K562 (cell line): ENCODE measurements at regions not wholly inside any gene's neighbourhood (a gene's known extent, or its start where the extent isn't known, plus 50 kb on each side); places are given as distances from the start of the nearest gene placed in this dataset.

Experiments
- E4F1 ChIP-seq: fragments of 250-450 bp; sonication (Bioruptor Pico); IDR thresholded peaks from 2 replicates; pipeline ENCODE4 v1.5.0; 2021; ENCODE audit warnings: mild to moderate bottlenecking, borderline replicate concordance
- HMGXB4 ChIP-seq: sonication (generic); formaldehyde crosslinking; IDR thresholded peaks from 2 replicates; pipeline ENCODE4 v1.8.1; 2023; ENCODE audit warnings: mild to moderate bottlenecking, missing genetic modification reagents
- NELFE ChIP-seq: IDR thresholded peaks from 2 replicates; pipeline ENCODE4 v1.6.1; 2011; ENCODE audit warnings: mild to moderate bottlenecking; ENCODE audit not compliant: insufficient read depth, insufficient read length
- SETDB1 ChIP-seq: IDR thresholded peaks from one replicate; pipeline ENCODE4 v1.6.1; 2012; ENCODE audit warnings: low read length, control low read depth, inconsistent platforms
- TFAP4 ChIP-seq: sonication (generic); formaldehyde crosslinking; IDR thresholded peaks from 2 replicates; pipeline ENCODE4 v1.8.0; 2022; ENCODE audit warnings: missing genetic modification reagents, mild to moderate bottlenecking, moderate library complexity, borderline replicate concordance
- ZHX1 ChIP-seq: fragments of 150-350 bp; conservative IDR thresholded peaks from 2 replicates; pipeline ENCODE4 v1.6.1; 2014; ENCODE audit warnings: low read length
- ZNF165 ChIP-seq: fragments of 250-450 bp; sonication (Bioruptor Pico); IDR thresholded peaks from 2 replicates; pipeline ENCODE4 v1.4.0; 2020; ENCODE audit warnings: borderline replicate concordance
- ZNF212 ChIP-seq: fragments of 450-650 bp; formaldehyde crosslinking; IDR thresholded peaks from 2 replicates; pipeline ENCODE4 v1.4.0; 2020; ENCODE audit warnings: mild to moderate bottlenecking
- ZNF280A ChIP-seq: fragments of 450-650 bp; IDR thresholded peaks from 2 replicates; pipeline ENCODE4 v1.6.1; 2018; ENCODE audit warnings: mild to moderate bottlenecking, low read depth; ENCODE audit not compliant: partially characterized antibody
- ZNF407 ChIP-seq: fragments of 450-650 bp; IDR thresholded peaks from 2 replicates; pipeline ENCODE4 v1.6.1; 2016; ENCODE audit warnings: low read depth

GRCh38 chr13:70502944-70503343 lies 394.7 kb upstream of the KLHL1 start (continued):
- no peak for TF ChIP-seq ZNF407
- TF ChIP-seq E4F1 (CRISPR knock-in tag), result no peak
- TF ChIP-seq ZNF165 (CRISPR knock-in tag), result no peak
- no peak for TF ChIP-seq TFAP4
- TF ChIP-seq NELFE, result no peak
- no peak for TF ChIP-seq ZHX1
- no peak for TF ChIP-seq ZNF280A
- no peak for TF ChIP-seq SETDB1
- TF ChIP-seq ZNF212 (CRISPR knock-in tag), result no peak
- no peak for TF ChIP-seq HMGXB4 (CRISPR knock-in tag)
